ENCODE measurements at regions not wholly inside any gene's neighbourhood (a gene's known extent, or its start where the extent isn't known, plus 50 kb on each side); places are given as distances from the start of the nearest gene placed in this dataset.

DNA sequence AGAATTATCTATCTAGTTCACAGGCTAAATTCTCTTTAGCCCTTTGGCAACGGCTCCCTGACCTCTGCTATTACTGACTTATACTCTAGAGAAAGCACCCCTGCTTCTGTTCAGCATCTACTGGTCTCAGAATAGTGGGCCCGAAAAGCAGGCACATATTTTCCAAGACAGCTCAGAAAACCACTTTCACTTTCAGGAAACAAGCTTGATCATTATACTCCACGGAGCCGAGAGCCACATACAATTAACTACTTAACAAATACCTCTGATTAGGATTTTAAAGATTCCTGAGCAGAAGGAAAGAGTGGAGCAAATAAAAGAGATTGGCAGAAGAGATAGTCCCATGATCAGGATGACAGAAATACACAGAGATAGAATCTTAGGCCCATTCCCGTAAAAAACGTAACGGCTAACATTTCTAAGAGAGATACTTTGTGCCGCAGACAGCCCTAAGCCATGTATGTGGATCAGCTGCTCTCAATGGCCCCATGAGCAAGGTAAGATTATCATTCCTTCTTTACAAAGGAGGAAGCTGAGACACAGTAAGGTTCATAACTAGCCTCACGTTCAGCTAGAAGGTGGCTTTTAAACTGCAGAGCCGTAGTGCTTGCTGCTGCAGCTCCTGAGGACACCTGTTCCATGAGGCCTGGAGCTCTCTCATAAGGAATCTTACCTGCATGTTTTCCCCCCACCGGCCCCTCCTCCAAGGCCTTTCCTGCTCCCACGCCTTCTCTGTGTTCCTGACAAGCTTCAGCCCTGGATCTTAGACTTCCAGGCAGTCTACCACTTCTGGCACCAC is 227.2 kb downstream of the FOXO1 start:
- no peak for DNase-seq (ENCODE audit: low read depth in 2 of 2, low spot score in 1 of 2)

DNA sequence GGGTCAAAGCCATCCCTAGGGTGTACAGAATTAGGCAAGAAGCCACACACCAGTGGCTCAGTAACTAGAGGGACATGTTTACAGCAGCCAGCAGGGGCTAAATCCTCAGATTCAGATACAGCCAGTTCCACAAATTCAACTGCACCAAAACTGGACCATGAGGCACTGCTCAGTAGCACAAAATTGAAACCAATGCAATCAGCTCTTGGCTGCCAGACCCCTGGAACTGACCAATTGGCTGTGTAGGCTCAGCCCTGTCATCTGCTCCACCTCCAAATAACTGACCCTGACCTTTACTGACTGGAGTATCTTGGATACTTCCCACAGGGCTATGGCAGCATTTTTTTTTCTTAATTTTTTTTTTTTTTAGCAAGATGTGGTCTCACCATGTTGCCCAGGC is 226.5 kb downstream of the FOXO1 start:
- DNase-seq (ENCODE audit: low read depth in 2 of 2, low spot score in 1 of 2), result no peak

DNA sequence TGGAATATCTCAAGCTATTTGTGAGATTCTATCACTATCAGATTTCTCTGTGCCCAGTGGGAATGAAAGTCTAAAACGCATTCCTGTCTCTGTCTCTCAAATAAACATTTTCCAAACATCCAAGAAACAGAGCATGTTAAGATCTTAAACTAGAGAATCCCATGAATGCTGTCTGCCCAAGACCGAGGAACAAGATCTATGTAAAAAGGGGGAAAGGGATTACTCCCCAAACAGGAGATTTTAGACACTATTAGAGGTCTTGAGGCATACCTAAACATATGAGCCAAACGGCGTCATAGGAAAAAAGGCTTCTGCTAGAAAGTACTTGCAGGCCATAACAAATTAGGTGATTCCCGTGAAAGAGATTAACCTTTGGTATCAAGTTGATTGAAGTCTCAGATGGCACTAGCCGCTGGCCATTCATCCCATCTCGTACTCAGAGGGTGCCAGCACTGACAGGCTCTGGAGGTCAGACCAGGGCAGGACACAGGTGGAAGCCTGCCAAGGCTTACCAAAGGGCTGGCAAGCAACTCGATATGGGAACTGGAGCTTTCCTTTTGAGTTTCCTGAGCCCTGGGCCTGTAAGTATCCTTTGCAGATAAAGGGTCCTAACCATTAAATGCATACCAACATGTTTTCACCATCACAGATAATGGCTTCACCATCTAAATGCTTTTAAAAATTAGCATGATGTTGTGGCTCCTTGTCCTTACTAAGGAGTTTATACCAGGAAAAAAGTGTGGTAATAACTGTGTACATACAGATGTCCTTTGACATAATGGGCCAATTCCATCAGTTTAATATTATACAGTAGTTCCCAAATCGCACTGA is 225.2 kb downstream of the FOXO1 start:
- no peak for DNase-seq (ENCODE audit: low read depth in 2 of 2, low spot score in 1 of 2)

DNA sequence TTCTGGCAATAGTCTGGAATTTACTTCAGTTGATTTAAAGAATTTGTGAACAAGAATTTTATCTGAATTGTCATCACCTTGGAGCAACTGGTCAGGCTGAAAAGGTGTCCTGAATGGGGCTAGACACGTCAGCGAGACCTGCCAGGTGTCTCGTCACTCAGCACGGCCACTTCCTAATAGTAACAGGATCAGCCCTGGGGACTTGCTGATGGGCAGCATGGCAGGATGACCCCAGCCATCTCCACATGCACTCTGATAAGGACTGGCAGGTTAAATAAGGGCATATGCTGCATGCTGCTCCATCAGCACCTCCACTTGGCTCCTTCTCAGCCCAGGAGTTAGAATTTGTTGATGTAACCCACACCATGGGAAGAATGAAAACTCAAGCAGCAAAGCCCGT is 224.2 kb downstream of the FOXO1 start:
- DNase-seq (ENCODE audit: low read depth in 2 of 2, low spot score in 1 of 2), result no peak

DNA sequence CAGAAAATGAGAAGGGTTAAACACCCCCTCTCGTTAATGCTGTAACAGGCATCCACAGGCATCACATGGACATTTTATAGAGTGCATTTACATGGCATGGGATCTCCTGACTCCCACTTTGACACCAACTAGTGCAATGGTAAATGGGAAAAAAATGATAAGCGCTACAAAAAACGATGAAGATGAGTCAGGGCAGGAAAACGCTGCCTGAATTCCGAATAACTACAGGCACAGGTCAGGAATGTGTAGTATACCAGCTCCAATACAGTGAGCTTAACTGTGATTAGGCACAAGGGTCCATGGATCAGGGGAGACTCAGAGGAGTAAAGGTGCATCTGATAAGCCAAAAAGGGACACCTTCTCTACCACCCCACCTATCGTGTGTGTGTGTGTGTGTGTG is 223.6 kb downstream of the FOXO1 start:
- no peak for DNase-seq (ENCODE audit: low read depth in 2 of 2, low spot score in 1 of 2)

DNA sequence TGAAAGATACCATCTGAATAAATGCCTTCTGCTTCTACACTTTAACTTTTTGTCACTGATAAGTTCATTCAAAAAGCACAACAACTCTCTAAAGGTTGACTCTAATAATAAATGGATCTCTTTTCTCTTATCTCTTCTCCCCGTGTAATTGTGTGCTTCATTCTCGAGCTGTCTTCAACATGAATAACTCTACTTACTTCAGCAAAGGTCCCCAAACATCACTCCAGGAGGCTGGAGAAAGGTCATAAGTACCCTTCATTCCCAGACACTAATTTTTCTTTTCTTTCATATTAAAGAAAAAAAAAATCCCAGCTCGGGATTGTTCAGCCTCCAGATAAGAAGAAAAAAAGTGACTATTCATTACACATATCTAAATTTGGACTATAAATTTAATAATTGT is 222.2 kb downstream of the FOXO1 start:
- DNase-seq (ENCODE audit: low read depth in 2 of 2, low spot score in 1 of 2), result no peak

DNA sequence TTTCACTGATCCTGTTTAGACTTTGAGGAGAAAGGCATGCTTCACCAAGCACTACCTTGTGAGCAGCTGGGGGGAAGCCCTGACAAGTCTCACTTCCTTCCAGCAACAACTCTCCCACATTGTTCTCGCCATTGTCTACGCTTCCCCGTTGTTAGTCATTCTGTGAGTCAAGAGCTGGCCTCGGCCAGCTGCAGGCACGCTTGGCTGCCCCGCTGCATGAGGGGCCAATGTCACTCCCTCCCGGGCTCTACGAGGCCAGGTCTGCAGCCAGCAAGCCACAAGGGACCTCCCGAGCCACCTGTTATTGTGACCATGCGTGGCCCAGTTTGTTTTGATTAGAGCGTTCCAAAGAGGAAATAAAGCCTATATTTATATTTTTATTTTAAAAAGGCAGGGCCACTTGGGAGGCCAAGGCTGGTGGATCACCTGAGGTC is 220.9 kb downstream of the FOXO1 start:
- DNase-seq (ENCODE audit: low read depth in 2 of 2, low spot score in 1 of 2), result no peak

DNA sequence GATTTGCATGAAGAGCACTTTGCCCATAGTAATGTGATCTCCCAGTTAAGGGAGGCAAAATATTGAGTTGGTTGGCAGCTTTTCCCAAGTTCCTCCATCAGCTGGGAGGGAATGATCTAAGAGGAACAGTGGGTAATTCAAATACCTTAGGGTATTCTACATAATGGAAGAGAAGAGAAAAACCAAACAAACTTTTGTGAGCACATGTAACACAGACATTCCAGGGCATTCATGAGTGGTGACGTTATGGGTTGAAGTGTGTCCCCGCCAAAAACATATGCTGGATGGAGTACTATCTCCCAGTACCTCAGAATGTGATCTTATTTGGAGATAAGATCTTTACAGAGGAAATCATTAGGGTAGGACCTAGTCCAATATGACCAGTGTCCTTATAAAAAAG is 220.1 kb downstream of the FOXO1 start:
- DNase-seq (ENCODE audit: low read depth in 2 of 2, low spot score in 1 of 2), result no peak

DNA sequence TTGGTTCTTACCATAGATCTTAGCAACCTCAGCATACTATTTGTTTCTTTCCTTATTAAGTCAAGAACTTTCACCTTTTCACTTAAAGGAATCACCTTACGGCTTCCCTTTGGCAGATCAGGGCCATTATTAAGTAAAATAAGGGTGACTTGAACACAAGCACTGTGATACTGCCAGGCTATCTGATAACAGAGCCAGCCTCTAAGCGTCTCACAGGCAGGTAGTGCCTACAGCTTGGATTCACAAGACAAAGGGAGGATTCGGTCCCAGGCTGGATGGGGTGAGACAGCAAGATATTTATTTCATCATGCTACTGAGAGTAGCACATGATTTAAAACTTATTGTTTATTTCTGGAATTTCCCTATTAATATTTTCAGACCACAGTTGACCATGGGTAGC is 218.6 kb downstream of the FOXO1 start:
- DNase-seq (ENCODE audit: low read depth in 2 of 2, low spot score in 1 of 2), result no peak

DNA sequence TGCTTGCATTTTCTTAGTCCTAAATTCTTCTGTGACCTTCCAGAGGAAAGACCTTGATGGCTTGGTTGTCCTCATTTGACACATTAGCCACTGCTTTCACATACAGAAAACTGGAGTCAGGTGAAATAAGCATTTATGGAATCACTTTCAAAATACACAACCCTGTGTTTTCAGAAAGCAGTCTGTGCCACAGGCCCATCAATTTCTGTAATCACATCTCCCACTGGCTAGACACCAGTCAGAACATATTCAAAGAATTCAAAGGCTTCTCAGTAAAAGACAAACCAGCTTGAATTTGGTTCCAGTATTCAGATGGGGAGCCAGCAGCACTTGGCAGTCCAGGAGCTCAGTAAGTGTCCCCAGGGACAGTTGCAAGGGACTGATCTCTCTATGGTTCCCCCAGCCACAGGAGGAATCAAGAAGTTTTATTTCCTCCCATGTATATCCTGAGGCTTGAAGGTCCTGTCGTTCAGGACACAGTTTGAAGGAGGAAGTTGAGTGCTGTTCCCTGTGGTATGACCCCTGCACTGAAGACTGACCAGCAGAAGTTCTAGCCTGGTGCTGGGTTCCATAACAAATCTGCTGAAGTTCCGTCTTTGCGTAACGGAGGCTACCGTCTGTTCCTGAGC is 214.3 kb downstream of the FOXO1 start:
- no peak for DNase-seq (ENCODE audit: low read depth in 2 of 2, low spot score in 1 of 2)

DNA sequence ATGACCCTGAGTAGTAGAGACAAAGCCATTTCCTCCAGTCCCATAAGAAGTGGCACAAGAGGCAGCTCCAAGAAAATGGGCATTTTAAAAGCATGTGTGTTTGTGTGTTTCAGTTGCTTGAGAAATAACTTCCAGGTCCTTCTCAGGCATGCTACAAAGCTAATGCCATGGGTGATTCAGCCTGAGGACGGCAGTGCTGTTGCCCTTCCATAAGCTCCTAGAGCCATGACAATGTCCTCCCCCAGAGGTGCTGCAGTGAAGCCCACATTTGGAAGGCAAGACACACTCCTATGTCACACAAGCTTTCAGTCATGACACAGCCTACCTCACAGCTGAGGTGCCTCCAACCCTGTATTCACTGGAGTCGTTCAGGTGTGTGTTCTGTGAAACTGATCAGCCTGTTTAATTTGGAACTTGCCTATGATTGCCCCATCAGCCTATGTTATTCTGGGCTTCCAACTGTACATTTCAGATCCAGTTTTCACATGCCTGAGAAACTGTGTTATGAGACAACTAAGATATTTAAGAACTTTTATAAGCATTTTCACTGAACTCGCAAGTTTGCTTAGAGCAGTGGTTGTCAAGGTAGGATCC is 213.6 kb downstream of the FOXO1 start:
- DNase-seq (ENCODE audit: low read depth in 2 of 2, low spot score in 1 of 2), result no peak

DNA sequence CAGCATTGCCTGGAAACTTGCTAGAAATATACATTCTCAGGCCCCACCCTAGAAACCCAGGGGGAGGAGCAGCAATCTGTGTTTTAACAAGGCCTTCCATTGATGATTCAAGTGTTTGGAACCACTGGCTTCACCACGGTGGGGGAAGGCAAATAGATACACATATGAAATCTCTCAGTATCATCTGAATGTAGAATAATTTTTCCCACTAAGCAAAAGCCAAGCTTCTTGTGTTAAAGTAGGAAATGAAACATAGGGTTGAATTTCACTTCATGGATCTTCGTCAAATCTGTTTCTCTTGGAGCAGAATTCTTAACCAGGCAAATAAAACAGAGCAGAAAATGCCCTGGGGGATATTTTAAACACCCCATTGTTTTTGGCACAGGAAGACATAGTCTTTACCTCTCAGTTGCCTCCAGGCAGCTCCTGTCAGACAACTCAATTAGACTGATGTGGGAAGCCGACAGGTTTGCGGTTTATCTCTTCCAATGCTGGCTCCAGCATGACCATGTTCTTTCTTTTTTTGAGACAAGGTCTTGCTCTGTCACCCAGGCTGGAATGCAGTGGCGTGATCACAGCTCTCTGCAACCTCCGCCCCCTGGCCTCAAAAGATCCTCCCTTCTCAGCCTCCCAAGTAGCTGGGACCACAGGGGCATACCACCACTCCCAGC is 213.0 kb downstream of the FOXO1 start:
- DNase-seq (ENCODE audit: low read depth in 2 of 2, low spot score in 1 of 2), result no peak

DNA sequence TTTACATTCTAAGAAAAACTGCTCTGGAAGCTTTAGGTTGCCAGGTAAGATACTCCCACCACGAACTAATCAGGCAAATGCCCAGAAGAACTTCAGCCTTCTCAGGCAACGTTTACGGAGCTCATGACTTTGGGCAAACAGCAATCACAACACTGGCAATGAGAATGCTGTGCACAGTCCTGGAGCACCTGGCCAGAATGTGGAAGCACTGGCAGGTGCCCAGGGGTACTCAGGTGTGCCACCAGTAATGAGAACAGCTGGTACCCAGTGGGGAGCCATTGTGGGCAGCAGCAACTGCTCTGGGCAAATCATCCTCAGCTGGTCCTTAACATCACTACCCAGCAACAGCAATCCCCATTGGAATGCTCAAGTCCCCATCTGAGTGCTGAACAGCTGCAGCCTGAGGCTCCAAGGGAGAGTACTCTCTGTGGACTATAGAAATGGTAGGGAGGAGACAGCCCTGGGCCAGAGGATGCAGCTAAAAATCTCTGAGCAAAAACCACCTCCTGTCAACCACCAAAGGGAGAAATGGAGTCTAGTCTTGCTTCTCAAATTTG is 210.0 kb downstream of the FOXO1 start:
- no peak for DNase-seq (ENCODE audit: low read depth in 2 of 2, low spot score in 1 of 2)

DNA sequence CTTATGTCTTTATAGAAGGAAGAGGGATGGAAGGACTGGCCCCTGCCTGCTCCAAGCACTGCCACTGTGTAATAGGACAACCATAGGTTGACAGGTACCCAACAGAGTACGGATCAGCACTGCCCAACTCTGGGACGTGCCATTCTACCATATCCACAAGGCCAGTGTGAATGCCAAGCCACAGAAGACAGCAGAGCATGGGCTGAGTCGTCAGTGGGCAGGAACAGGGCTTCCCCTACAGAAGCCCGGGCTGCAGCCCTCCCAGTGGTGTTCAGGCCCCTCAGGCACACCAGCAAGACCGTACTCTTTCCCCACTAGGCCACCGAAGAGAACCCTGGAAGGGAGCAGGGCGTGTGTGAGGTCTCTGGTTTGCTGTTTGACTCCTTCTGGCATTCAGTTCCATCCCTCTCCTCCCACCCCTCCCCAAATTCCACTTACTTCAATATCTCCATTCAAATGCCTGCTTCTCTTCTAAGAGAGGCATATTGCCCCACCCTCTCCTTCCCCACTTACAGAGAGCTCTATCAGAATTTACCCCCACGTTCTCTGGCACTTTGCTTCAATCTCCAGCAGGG is 209.4 kb downstream of the FOXO1 start:
- DNase-seq (ENCODE audit: low read depth in 2 of 2, low spot score in 1 of 2), result no peak

DNA sequence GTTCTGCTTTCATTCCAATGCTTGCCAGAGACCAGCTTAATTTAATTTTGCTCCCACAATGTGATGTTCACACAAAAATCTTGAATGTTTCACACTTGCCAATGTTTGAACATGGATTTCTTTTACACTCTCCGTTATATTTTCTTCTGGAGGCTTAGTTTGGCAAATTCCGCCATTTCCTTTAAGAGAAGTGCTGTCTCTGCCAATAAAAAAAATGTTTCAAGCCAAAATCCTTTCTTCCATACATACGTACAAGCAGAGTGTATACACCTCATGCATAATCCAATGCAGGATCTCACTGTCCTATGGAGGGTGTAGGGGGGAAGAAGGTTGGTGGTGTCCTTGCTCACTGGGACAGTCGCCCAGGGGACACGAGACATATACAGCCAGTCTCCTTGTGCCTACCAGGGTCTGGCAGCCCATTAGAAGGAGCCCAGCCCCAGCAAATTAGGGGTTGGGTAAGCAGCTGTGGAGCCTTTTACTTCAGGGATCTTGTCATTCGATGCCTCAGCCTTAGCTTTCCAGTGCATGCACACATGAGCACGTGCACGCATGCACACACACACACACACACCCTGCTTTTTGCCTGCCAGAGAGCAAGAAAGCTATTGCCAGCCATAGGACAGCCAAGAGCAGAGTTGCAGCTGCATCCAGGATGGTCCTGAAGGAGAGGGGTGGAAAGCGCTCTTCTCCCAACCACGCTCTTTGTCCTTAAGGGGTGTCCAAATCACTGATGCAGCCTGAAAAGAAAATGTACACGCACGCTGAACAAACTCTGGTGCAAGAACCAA is 208.3 kb downstream of the FOXO1 start:
- no peak for DNase-seq (ENCODE audit: low read depth in 2 of 2, low spot score in 1 of 2)

DNA sequence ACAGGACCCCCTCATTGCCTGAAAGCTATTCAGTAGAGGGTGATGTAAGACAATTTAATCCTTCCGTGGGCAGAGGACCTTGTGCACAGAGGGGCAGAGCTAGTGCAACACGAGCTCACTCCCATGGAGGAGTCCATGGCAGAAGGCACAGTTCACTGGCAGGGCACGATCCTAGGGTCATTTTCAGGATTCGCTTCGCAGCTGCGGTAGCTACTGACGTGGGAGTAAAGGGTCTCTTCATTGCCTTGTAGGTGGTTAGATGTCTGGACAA is 207.8 kb downstream of the FOXO1 start:
- DNase-seq (ENCODE audit: low read depth in 2 of 2, low spot score in 1 of 2), result no peak

DNA sequence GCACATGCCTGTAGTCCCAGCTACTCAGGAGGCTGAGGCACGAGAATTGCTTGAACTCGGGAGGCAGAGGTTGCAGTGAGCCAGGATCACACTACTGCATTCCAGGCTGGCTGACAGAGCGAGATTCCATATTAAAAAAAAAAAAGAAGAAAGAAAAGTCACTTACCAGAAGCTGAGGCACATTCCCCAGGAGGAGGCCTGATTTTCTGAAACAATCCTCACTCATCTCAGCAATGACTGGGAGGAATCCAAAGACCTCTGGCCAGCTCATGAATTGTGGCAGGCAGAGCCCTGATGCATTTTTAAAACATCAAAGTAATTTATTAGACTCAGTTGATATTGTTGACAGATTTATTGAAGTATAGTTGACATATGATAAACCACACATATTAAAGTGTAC is 206.3 kb downstream of the FOXO1 start:
- no peak for DNase-seq (ENCODE audit: low read depth in 2 of 2, low spot score in 1 of 2)

DNA sequence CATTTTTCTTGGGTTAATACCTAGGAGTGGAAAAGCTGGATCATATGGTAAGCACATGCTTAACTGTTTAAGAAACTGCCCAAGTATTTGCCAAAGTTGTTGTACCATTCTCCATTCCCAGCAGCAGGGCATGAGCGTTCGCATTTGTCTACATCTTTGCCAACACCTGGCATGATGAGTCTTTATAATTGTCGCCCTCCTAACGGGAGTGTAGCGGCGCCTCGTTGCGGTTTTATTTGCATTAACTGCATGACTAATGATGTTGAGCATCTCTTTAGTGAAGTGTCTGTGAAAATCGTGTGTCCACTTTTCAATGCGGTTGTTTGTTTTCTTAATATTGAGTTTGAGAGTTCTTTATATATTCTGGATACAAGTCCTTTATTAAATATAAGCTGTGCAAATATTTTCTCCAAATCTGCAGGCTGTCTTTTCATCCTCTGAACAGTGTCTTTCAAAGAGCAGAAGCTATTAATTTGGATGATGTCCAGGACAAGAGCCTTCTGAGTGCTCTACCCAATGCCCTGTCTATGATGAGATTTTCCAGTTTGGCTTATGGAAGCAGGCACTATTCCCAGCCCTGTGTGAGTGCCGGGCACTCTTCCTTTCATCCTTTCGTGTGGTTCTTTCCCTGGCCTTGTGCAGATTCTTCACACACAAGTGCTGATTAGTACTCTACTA is 202.0 kb downstream of the FOXO1 start:
- no peak for DNase-seq (ENCODE audit: low read depth in 2 of 2, low spot score in 1 of 2)

DNA sequence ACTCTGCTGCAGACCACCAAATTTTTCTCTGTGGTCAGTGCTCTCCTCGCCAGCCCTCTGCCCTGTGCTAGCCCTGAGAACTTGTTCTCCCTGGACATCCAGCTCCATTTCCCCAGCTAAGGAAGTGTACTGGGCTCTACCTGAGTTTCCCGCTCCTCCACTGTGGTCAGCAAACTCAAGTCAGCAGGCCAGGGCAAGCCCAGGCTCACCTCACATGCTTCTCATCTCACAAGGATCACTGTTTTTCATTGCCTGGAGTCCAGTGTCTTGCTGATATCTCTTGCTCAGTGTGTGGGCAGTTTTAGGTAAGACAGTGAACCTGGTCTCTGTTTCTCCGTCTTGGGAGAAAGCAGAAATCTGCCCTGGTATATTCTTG is 201.4 kb downstream of the FOXO1 start:
- no peak for DNase-seq (ENCODE audit: low read depth in 2 of 2, low spot score in 1 of 2)

All from stimulated activated CD8-positive, alpha-beta memory T cell treated with anti-CD3 and anti-CD28 coated beads, Interleukin-4, amount 100 ng/mL, for 1 hour (primary cell).